ENCODE measurements at regions not wholly inside any gene's neighbourhood (a gene's known extent, or its start where the extent isn't known, plus 50 kb on each side); places are given as distances from the start of the nearest gene placed in this dataset.

GRCh38 chr11:133711545-133711944 is 133.8 kb downstream of the SPATA19 start:
- Histone ChIP-seq H3K9me3 (ENCODE audit: control insufficient read depth, low read length) (no peaks in the 10 kb centered on the region), H4K8ac (ENCODE audit: low read length) (no peak overlapping the region), H3K36me3 (ENCODE audit: control insufficient read depth in 1 of 2, insufficient read depth in 2 of 2, low read depth in 1 of 2, low read length in 2 of 2) (no peaks in the 10 kb centered on the region), H4K91ac (ENCODE audit: low read length) (no peak overlapping the region), H3K4me2 (ENCODE audit: low read length, poor library complexity, severe bottlenecking) (no peak overlapping the region), H3K4ac (ENCODE audit: low read depth in 1 of 2, low read length in 2 of 2) (no peak overlapping the region), H3K4me1 (ENCODE audit: control insufficient read depth, insufficient read depth, low read depth, low read length) (no peaks in the 10 kb centered on the region), H2BK15ac (ENCODE audit: low read depth, poor library complexity, severe bottlenecking) (no peak overlapping the region), H3K14ac (ENCODE audit: low read length in 2 of 2) (no peak overlapping the region), H2BK120ac (ENCODE audit: low read depth, low read length) (no peak overlapping the region), H3K18ac (ENCODE audit: low read depth in 1 of 2, low read length in 2 of 2) (no peak overlapping the region), H3K4me3 (ENCODE audit: insufficient read depth in 1 of 2, low read depth in 1 of 2, low read length in 2 of 2) (no peak overlapping the region), H3K9ac (ENCODE audit: low read length) (no peak overlapping the region), H2AFZ (ENCODE audit: low read depth, low read length) (no peak overlapping the region), H3K79me1 (replicated peaks; ENCODE audit: low read length, poor library complexity, severe bottlenecking) (no peaks in the 10 kb centered on the region), H3K27me3 (ENCODE audit: control insufficient read depth in 1 of 2, insufficient read depth in 1 of 2, low read length in 2 of 2) (no peaks in the 10 kb centered on the region), H3K23ac (ENCODE audit: low read length in 2 of 2) (no peak overlapping the region), H2BK5ac (ENCODE audit: low read depth, low read length, poor library complexity, severe bottlenecking) (no peak overlapping the region), H2BK12ac (ENCODE audit: low read length in 2 of 2) (no peak overlapping the region), H3K27ac (ENCODE audit: low read length, poor library complexity, severe bottlenecking) (no peak overlapping the region), H2AK5ac (ENCODE audit: low read length, severe bottlenecking) (no peak overlapping the region)
- WGBS, result 47% methylated on average over 4 of the region's 4 CpGs
- DNase-seq, result no peak

DNA sequence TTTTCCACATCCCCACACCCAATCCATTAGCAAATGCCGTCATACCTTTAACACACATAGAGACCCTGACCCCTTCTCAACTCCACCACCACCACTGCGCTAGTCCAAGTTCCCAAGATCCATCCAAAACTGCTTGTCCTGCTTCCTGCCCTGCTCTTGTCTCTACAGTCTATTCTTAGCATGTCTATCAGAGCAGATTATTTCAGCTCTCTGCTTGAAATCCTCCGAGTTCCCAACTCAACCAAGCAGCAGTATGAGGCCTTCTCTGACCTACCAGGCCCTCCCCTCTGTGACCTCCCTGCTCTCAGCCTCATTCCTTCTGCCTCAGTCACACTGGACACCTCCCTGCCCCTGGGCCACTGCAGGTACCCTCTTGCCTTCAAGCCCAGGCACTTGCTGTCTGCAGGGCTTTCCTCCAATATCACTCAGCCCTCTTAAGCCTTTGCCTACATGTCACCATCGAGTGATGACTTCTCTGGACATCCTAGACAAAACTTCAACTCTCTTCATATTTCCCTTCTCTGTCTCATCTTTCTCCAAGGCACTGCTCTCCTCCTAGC is 134.6 kb downstream of the SPATA19 start:
- Histone ChIP-seq H2BK5ac (ENCODE audit: low read depth, low read length, poor library complexity, severe bottlenecking) (no peak overlapping the region), H2BK12ac (ENCODE audit: low read length in 2 of 2) (no peak overlapping the region), H2BK15ac (ENCODE audit: low read depth, poor library complexity, severe bottlenecking) (no peak overlapping the region), H3K36me3 (ENCODE audit: control insufficient read depth in 1 of 2, insufficient read depth in 2 of 2, low read depth in 1 of 2, low read length in 2 of 2) (no peaks in the 10 kb centered on the region), H3K4ac (ENCODE audit: low read depth in 1 of 2, low read length in 2 of 2) (no peak overlapping the region), H4K91ac (ENCODE audit: low read length) (no peak overlapping the region), H3K4me1 (ENCODE audit: control insufficient read depth, insufficient read depth, low read depth, low read length) (no peaks in the 10 kb centered on the region), H3K27ac (ENCODE audit: low read length, poor library complexity, severe bottlenecking) (no peak overlapping the region), H2BK120ac (ENCODE audit: low read depth, low read length) (no peak overlapping the region), H3K4me3 (ENCODE audit: insufficient read depth in 1 of 2, low read depth in 1 of 2, low read length in 2 of 2) (no peak overlapping the region), H3K79me1 (replicated peaks; ENCODE audit: low read length, poor library complexity, severe bottlenecking) (no peaks in the 10 kb centered on the region), H3K9ac (ENCODE audit: low read length) (no peak overlapping the region), H3K14ac (ENCODE audit: low read length in 2 of 2) (no peak overlapping the region), H3K4me2 (ENCODE audit: low read length, poor library complexity, severe bottlenecking) (no peak overlapping the region), H2AK5ac (ENCODE audit: low read length, severe bottlenecking) (no peak overlapping the region), H3K18ac (ENCODE audit: low read depth in 1 of 2, low read length in 2 of 2) (no peak overlapping the region), H2AFZ (ENCODE audit: low read depth, low read length) (no peak overlapping the region), H4K8ac (ENCODE audit: low read length) (no peak overlapping the region), H3K27me3 (ENCODE audit: control insufficient read depth in 1 of 2, insufficient read depth in 1 of 2, low read length in 2 of 2) (no peaks in the 10 kb centered on the region), H3K23ac (ENCODE audit: low read length in 2 of 2) (no peak overlapping the region), H3K9me3 (ENCODE audit: control insufficient read depth, low read length) (no peaks in the 10 kb centered on the region)
- WGBS, result 56% methylated on average over 4 of the region's 4 CpGs
- no peak for DNase-seq

GRCh38 chr11:133710241-133710640 is 135.1 kb downstream of the SPATA19 start:
- Histone ChIP-seq H3K4ac (ENCODE audit: low read depth in 1 of 2, low read length in 2 of 2) (no peak overlapping the region), H3K23ac (ENCODE audit: low read length in 2 of 2) (no peak overlapping the region), H3K4me1 (ENCODE audit: control insufficient read depth, insufficient read depth, low read depth, low read length) (no peaks in the 10 kb centered on the region), H4K91ac (ENCODE audit: low read length) (no peak overlapping the region), H3K27ac (ENCODE audit: low read length, poor library complexity, severe bottlenecking) (no peak overlapping the region), H2AK5ac (ENCODE audit: low read length, severe bottlenecking) (no peak overlapping the region), H3K14ac (ENCODE audit: low read length in 2 of 2) (no peak overlapping the region), H3K36me3 (ENCODE audit: control insufficient read depth in 1 of 2, insufficient read depth in 2 of 2, low read depth in 1 of 2, low read length in 2 of 2) (no peaks in the 10 kb centered on the region), H3K4me3 (ENCODE audit: insufficient read depth in 1 of 2, low read depth in 1 of 2, low read length in 2 of 2) (no peak overlapping the region), H2BK5ac (ENCODE audit: low read depth, low read length, poor library complexity, severe bottlenecking) (no peak overlapping the region), H3K9ac (ENCODE audit: low read length) (no peak overlapping the region), H2BK12ac (ENCODE audit: low read length in 2 of 2) (no peak overlapping the region), H2BK120ac (ENCODE audit: low read depth, low read length) (no peak overlapping the region), H2AFZ (ENCODE audit: low read depth, low read length) (no peak overlapping the region), H3K9me3 (ENCODE audit: control insufficient read depth, low read length) (no peaks in the 10 kb centered on the region), H2BK15ac (ENCODE audit: low read depth, poor library complexity, severe bottlenecking) (no peak overlapping the region), H3K18ac (ENCODE audit: low read depth in 1 of 2, low read length in 2 of 2) (no peak overlapping the region), H3K79me1 (replicated peaks; ENCODE audit: low read length, poor library complexity, severe bottlenecking) (no peaks in the 10 kb centered on the region), H3K4me2 (ENCODE audit: low read length, poor library complexity, severe bottlenecking) (no peak overlapping the region), H3K27me3 (ENCODE audit: control insufficient read depth in 1 of 2, insufficient read depth in 1 of 2, low read length in 2 of 2) (no peaks in the 10 kb centered on the region), H4K8ac (ENCODE audit: low read length) (no peak overlapping the region)
- 70% methylated on average over 3 of the region's 3 CpGs for WGBS
- DNase-seq, result no peak

DNA sequence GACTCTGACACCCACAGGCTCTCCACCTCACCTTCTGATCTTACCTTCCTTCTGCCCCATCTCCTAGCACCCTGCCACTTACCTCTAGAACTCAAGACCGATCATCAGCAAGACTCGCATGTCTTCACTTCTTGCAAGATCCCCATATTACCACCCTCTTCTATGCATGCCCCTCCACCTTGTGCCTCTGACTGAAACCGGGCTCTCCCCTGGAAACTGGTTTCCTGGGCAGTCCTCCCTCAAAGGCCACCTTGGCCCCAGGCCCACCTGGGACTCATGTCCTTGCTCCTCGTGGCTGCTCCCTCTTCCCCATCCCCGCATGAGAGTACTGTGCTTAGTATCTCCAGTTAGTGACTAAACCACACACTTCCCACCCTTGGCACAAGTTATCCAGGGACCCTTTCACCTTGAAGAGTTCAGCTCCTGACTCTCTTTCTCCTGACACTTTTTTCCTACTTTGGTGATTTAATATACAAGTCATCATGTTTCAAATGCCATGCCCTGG is 136.7 kb downstream of the SPATA19 start:
- H3K4me2 ChIP-seq (ENCODE audit: low read length, poor library complexity, severe bottlenecking), result no peak overlapping the region
- no peak for DNase-seq

More for the DNA sequence above, 136.7 kb downstream of the SPATA19 start:
- 70% methylated on average over 5 of the region's 5 CpGs for WGBS
- H3K4ac ChIP-seq (ENCODE audit: low read depth in 1 of 2, low read length in 2 of 2), result no peak overlapping the region
- no peak overlapping the region for H2BK5ac ChIP-seq (ENCODE audit: low read depth, low read length, poor library complexity, severe bottlenecking)
- no peak overlapping the region for H4K91ac ChIP-seq (ENCODE audit: low read length)
- H2AFZ ChIP-seq (ENCODE audit: low read depth, low read length), result no peak overlapping the region
- H4K8ac ChIP-seq (ENCODE audit: low read length), result no peak overlapping the region
- no peak overlapping the region for H3K23ac ChIP-seq (ENCODE audit: low read length in 2 of 2)
- no peaks in the 10 kb centered on the region for H3K79me1 ChIP-seq (replicated peaks; ENCODE audit: low read length, poor library complexity, severe bottlenecking)
- no peaks in the 10 kb centered on the region for H3K27me3 ChIP-seq (ENCODE audit: control insufficient read depth in 1 of 2, insufficient read depth in 1 of 2, low read length in 2 of 2)
- no peaks in the 10 kb centered on the region for H3K4me1 ChIP-seq (ENCODE audit: control insufficient read depth, insufficient read depth, low read depth, low read length)
- H3K27ac ChIP-seq (ENCODE audit: low read length, poor library complexity, severe bottlenecking), result no peak overlapping the region
- H2BK15ac ChIP-seq (ENCODE audit: low read depth, poor library complexity, severe bottlenecking), result no peak overlapping the region
- no peak overlapping the region for H3K14ac ChIP-seq (ENCODE audit: low read length in 2 of 2)
- no peak overlapping the region for H3K18ac ChIP-seq (ENCODE audit: low read depth in 1 of 2, low read length in 2 of 2)
- H2BK12ac ChIP-seq (ENCODE audit: low read length in 2 of 2), result no peak overlapping the region
- no peaks in the 10 kb centered on the region for H3K9me3 ChIP-seq (ENCODE audit: control insufficient read depth, low read length)
- no peak overlapping the region for H2AK5ac ChIP-seq (ENCODE audit: low read length, severe bottlenecking)
- H3K4me3 ChIP-seq (ENCODE audit: insufficient read depth in 1 of 2, low read depth in 1 of 2, low read length in 2 of 2), result no peak overlapping the region
- H3K36me3 ChIP-seq (ENCODE audit: control insufficient read depth in 1 of 2, insufficient read depth in 2 of 2, low read depth in 1 of 2, low read length in 2 of 2), result no peaks in the 10 kb centered on the region
- H2BK120ac ChIP-seq (ENCODE audit: low read depth, low read length), result no peak overlapping the region
- H3K9ac ChIP-seq (ENCODE audit: low read length), result no peak overlapping the region

All from mesenchymal stem cell (in vitro differentiated cells and primary cell).